GM23338 (cell line): ENCODE measurements at regions not wholly inside any gene's neighbourhood (a gene's known extent, or its start where the extent isn't known, plus 50 kb on each side); places are given as distances from the start of the nearest gene placed in this dataset.

Experiments
- CREB1 ChIP-seq: fragments of 250-450 bp; sonication (Bioruptor Pico); IDR thresholded peaks from 2 replicates; pipeline ENCODE4 v1.5.0; 2020; ENCODE audit warnings: low read depth, mild to moderate bottlenecking, moderate library complexity
- CTCF ChIP-seq, 2 experiments: fragments of 200-600 bp in 1 of 2; sonication (generic) in 1 of 2; conservative IDR thresholded peaks; 2 replicates each; pipeline versions ENCODE4 v1.5.1 to v1.6.1; 2016 to 2017; ENCODE audit warnings: antibody characterized with exemption in 2 of 2, low read depth in 2 of 2, mild to moderate bottlenecking in 2 of 2, moderate library complexity in 1 of 2
- ETS1 ChIP-seq: IDR thresholded peaks from 2 replicates; pipeline ENCODE4 v1.6.1; 2016; ENCODE audit warnings: antibody characterized with exemption
- EZH2 ChIP-seq: fragments of 200-600 bp; sonication (generic); IDR thresholded peaks from one replicate; pipeline ENCODE4 v1.8.0; 2017; ENCODE audit warnings: antibody characterized with exemption, mild to moderate bottlenecking, low read depth; ENCODE audit not compliant: unreplicated experiment
- POLR2AphosphoS5 ChIP-seq: IDR thresholded peaks from 2 replicates; pipeline ENCODE4 v1.6.1; 2016; ENCODE audit warnings: antibody characterized with exemption, low read depth
- REST ChIP-seq: IDR thresholded peaks from one replicate; pipeline ENCODE4 v1.6.1; 2018; ENCODE audit warnings: antibody characterized with exemption; ENCODE audit not compliant: unreplicated experiment
- ZNF331 ChIP-seq: fragments of 250-450 bp; sonication (Bioruptor Pico); IDR thresholded peaks from 2 replicates; pipeline ENCODE4 v1.5.0; 2020; ENCODE audit warnings: low read depth, mild to moderate bottlenecking, moderate library complexity

GRCh38 chr2:91839904-91840868, 3031.0 kb upstream of the TEKT4 start:
- TF ChIP-seq CTCF (conservative IDR thresholded peaks at IDR 0.05; ENCODE audit: low read depth in 2 of 2), result no peak
- TF ChIP-seq POLR2AphosphoS5, result no peak
- TF ChIP-seq EZH2, result no peak
- no peak for TF ChIP-seq ZNF331 (CRISPR knock-in tag)
- TF ChIP-seq REST, result no peak
- TF ChIP-seq ETS1, result no peak
- TF ChIP-seq CREB1 (CRISPR knock-in tag), result no peak
